ENCODE measurements at regions not wholly inside any gene's neighbourhood (a gene's known extent, or its start where the extent isn't known, plus 50 kb on each side); places are given as distances from the start of the nearest gene placed in this dataset.

GRCh38 chr10:8344756-8345155, 290.3 kb downstream of the GATA3 start:
- TF ChIP-seq CTCF (IDR thresholded peaks at IDR 0.05) (no peak), POLR2A (IDR thresholded peaks at IDR 0.05) (no peak), POLR2AphosphoS5 (IDR thresholded peaks at IDR 0.05) (no peak), EP300 (IDR thresholded peaks at IDR 0.05) (no peak)
